Hindlimb muscle (tissue), 1 donor: ENCODE measurements at regions not wholly inside any gene's neighbourhood (a gene's known extent, or its start where the extent isn't known, plus 50 kb on each side); places are given as distances from the start of the nearest gene placed in this dataset.
"Not testable (repeated sequence)": the region's sequence is repeated elsewhere in the genome, so short reads cannot be mapped to it uniquely, and the experiment has no call there.

Experiments used
- DNase-seq: peaks from one replicate; pipeline ENCODE4 v3.0.0-alpha.2; 2013

GRCh38 chr14:106344791-106345479 lies 818.6 kb downstream of the TMEM121 start:
- not testable (repeated sequence) for DNase-seq

GRCh38 chr14:106346084-106346483 lies 819.7 kb downstream of the TMEM121 start:
- no peak for DNase-seq

- DNase-seq = no peak
Observed at GRCh38 chr14:106346534-106347290, 820.3 kb downstream of the TMEM121 start.

- DNase-seq = no peak
Observed at GRCh38 chr14:106347291-106347778, 821.0 kb downstream of the TMEM121 start.

GRCh38 chr14:106347890-106348755 lies 821.7 kb downstream of the TMEM121 start:
- DNase-seq = no peak

GRCh38 chr14:106348873-106349540 lies 822.6 kb downstream of the TMEM121 start:
- DNase-seq = not testable (repeated sequence)

- DNase-seq = not testable (repeated sequence)
Observed at GRCh38 chr14:106349678-106350457, 823.5 kb downstream of the TMEM121 start.

GRCh38 chr14:106355007-106355791 lies 828.8 kb downstream of the TMEM121 start:
- DNase-seq = not testable (repeated sequence)

- DNase-seq = not testable (repeated sequence)
Observed at GRCh38 chr14:106355881-106356642, 829.7 kb downstream of the TMEM121 start.

- DNase-seq = not testable (repeated sequence)
Observed at GRCh38 chr14:106356643-106356930, 830.2 kb downstream of the TMEM121 start.

- DNase-seq = not testable (repeated sequence)
Observed at GRCh38 chr14:106359157-106359887, 832.9 kb downstream of the TMEM121 start.

GRCh38 chr14:106365371-106365770 lies 839.0 kb downstream of the TMEM121 start:
- not testable (repeated sequence) for DNase-seq

- DNase-seq = not testable (repeated sequence)
Observed at GRCh38 chr14:106365894-106366293, 839.5 kb downstream of the TMEM121 start.

- not testable (repeated sequence) for DNase-seq
Observed at GRCh38 chr14:106366971-106367370, 840.6 kb downstream of the TMEM121 start.

- not testable (repeated sequence) for DNase-seq
Observed at GRCh38 chr14:106369456-106369855, 843.1 kb downstream of the TMEM121 start.

- DNase-seq = no peak
Observed at GRCh38 chr14:106372870-106373652, 846.7 kb downstream of the TMEM121 start.

- not testable (repeated sequence) for DNase-seq
Observed at GRCh38 chr14:106373653-106374110, 847.3 kb downstream of the TMEM121 start.

- no peak for DNase-seq
Observed at GRCh38 chr14:106377432-106377831, 851.0 kb downstream of the TMEM121 start.
